DMS153 treated with DMSO at 0.1 percent for 48 hours (cell line): ENCODE measurements at regions not wholly inside any gene's neighbourhood (a gene's known extent, or its start where the extent isn't known, plus 50 kb on each side); places are given as distances from the start of the nearest gene placed in this dataset.
"Not testable (repeated sequence)": the region's sequence is repeated elsewhere in the genome, so short reads cannot be mapped to it uniquely, and the experiment has no call there.

Source experiments
- DNase-seq: peaks from one replicate; lab custom pipeline; 2025; ENCODE audit not compliant: unreplicated experiment; lab: John Stamatoyannopoulos, UW

- DNase-seq = not testable (repeated sequence)
Measured at GRCh38 chr4:97437998-97438705, 705.1 kb downstream of the STPG2 start.

GRCh38 chr4:97453186-97453585, 690.1 kb downstream of the STPG2 start:
- DNase-seq = no peak

GRCh38 chr4:97457253-97457652, 686.0 kb downstream of the STPG2 start:
- DNase-seq = no peak

DNA sequence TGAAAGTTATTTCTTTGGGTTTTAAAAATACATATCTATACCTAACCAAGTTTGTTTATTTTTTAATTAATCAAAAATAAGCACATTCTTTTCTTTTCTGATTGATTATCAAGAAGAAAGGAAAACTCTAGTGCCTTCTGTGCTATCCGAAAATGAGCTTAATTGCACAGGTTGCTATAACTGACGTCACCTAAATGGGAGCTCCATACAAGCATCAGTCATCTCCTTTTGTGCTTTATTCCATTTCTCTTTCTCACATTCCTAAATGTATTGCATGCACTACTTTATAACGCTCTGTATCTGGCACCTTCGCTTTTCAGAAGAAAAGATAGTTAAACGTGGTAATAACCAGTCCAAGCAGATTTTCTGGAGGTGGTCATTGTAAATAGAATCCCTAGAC, 675.0 kb downstream of the STPG2 start:
- no peak for DNase-seq

DNA sequence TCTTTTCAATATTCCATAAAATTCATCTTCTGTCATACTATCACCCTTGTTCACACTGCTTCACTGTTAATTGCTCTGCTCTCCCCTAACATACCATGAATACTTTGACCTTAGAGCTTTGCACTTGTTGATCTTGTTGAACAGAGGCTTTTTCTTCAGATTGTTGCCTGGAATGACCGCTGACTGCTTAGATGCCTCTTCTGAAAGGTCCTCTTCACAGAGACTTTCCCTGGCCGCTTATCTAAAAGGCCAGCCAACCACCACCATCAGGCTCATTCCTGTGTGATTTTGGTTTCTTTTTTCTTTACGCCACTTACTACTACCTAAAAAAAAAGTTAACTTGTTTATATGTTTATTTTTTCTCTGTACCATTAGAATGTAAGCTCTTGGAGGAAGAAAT, 667.7 kb downstream of the STPG2 start:
- no peak for DNase-seq

- DNase-seq = no peak
Measured at GRCh38 chr4:97477974-97478373, 665.3 kb downstream of the STPG2 start.

DNA sequence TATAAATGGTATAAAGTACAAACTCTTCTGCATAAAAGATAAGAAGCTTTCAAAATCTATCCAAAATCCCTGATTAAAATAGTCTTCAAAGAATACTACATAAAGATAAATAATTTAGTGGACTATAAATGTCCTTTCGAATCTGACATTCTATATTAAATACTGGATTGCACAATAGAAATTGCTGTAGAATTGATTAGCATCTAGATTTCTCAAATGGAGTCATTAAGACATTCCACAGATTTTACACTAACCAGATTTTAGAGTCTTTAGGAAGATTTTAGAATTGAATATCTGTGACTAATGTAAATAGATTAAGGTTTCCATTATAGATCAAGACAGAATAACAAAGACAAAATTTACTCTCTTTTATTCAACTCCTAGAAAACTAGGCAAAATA, 663.9 kb downstream of the STPG2 start:
- no peak for DNase-seq

DNA sequence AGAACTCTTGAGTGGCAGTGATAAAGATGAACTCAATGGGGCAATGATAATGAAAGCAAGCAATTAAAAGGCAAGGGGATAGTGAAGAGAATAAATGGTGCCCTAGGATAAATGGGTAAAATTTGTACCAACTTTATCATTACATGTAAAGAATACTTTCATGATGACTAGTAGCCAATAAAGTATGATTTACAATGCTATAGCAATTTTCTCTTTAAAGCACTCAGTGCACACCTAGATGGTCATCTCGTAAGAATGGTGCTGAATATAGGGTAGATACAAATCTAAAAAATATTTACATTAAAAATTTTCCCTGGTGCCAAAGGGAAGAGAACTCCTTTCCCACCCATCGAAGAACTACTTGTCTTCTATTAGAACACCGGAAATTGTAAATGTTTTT, 651.4 kb downstream of the STPG2 start:
- DNase-seq = no peak

DNA sequence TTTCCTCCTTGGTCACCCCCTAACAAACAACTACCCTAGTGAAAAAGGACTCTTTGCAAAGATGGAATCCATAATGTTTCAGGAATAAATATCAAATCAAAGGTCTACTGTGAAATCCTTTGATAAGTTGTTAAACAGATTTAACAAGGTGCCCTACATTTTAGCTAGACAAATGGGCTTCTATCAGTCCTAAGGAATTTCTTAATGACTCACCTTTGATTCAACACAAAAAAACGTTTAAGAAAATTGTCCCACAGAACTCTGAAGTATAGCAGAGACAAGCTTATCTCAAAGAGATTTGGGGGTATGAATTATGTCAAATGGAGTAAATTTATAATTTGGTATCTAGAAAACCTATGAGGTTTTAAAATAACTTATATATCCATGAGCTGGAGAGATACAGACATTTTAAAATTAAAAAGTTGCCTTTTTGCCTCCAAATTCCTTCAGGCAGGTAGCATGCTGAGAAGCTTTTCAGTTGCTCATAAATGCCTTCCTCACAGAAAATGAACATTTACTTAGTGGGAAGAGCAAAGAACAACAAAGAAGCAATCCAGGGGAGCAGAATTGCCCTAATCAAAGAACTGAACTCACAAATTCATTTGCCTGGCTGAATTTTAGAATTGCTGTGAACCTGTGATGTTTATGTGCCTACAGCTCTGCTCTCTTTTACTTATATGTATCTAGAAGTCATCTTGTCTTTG, 649.3 kb downstream of the STPG2 start:
- DNase-seq = no peak

- DNase-seq = no peak
Measured at GRCh38 chr4:97496298-97496873, 646.9 kb downstream of the STPG2 start.

DNA sequence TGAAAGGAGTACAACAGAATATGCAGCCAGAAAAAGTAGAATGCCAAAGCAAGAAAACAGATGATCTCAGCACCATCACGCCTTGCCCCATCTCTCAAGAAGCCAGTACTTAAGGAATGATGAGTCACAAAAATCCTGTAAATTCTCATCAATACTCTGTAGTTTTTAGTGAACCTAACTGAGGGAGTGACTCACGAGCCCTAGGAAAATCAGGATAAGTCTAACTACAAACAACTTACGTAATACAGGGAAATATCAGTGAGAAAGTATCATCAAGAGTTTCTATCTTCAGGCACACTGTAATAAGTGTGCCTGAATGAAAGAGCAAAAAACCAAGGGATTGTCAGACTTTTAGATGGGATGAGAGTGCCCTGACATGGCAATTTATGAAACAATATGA, 644.4 kb downstream of the STPG2 start:
- no peak for DNase-seq

DNA sequence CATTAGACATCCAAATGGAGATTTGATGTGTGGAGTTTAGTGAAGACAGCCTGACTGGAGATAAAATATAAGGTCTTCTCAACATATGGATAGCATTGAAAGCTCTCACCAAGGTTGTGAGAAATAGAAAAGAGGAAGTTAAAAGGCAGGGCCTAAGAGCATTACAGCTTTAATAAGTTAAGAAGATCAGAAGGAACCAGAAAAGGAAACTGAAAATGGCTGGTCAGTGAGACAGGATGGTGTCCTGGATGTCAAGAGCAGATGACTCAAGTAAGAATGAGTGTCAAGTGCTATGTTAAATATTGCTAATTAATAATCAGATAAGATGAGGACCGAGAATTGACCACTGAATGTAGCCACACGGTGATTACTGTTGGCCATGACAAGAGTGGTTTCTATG, 642.9 kb downstream of the STPG2 start:
- no peak for DNase-seq

GRCh38 chr4:97504713-97505112, 638.6 kb downstream of the STPG2 start:
- DNase-seq = no peak

DNA sequence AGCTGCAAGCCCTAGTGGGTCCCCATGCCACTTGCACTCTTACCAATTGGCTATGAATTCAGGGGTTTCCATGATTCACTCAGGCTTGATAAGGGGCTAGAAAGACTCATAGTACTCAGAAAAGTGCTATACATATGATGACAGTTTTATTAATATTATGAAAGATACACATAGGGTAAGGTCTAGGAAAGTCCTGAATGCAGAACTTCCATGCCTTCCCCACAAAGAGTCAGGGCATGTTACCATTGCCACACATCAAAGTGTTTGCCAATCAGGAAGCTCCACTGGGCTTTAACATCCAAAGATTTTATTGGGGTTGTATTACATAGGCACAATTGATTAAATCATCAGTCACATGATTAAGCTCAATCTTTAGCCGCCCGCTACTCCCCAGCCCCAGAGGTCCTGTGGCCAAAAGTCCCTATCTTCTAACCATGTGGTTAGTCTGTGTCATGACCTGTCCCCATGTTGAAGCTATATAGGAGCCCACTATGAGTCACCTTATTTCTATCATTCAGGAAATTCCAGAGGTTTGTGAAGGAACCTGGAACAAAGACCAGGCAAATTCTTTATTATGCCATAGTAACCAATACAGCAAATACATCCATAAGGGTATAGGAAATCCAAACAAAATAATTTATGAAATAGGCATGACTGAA, 635.6 kb downstream of the STPG2 start:
- DNase-seq = no peak
